Activated T-helper 17 cell treated with anti-CD3 and anti-CD28 coated beads, Interleukin-2, amount 50 U/mL, for 72 hours (primary cell): ENCODE measurements at regions not wholly inside any gene's neighbourhood (a gene's known extent, or its start where the extent isn't known, plus 50 kb on each side); places are given as distances from the start of the nearest gene placed in this dataset.
"Not testable (repeated sequence)": the region's sequence is repeated elsewhere in the genome, so short reads cannot be mapped to it uniquely, and the experiment has no call there.

Experiments
- ATAC-seq: fragments of 150-1000 bp; cut with Tn5 transposase; replicated peaks from 2 replicates; pipeline ENCODE4 v1.10.0; 2021; ENCODE audit warnings: mild to moderate bottlenecking, moderate library complexity
- H3K27ac Mint-ChIP-seq: one replicate; pipeline ENCODE4 v1.8.0; 2022; ENCODE audit warnings: mixed read lengths
- H3K27me3 Mint-ChIP-seq: one replicate; pipeline ENCODE4 v1.8.0; 2022; ENCODE audit warnings: mixed read lengths
- H3K36me3 Mint-ChIP-seq: one replicate; pipeline ENCODE4 v1.8.0; 2022; ENCODE audit warnings: low read depth, mild to moderate bottlenecking, mixed read lengths
- H3K4me1 Mint-ChIP-seq: one replicate; pipeline ENCODE4 v1.8.0; 2022; ENCODE audit warnings: mixed read lengths
- H3K4me3 Mint-ChIP-seq: one replicate; pipeline ENCODE4 v1.8.0; 2022; ENCODE audit warnings: mild to moderate bottlenecking, mixed read lengths
- H3K9me3 Mint-ChIP-seq: one replicate; pipeline ENCODE4 v1.8.0; 2022; ENCODE audit warnings: mixed read lengths

DNA sequence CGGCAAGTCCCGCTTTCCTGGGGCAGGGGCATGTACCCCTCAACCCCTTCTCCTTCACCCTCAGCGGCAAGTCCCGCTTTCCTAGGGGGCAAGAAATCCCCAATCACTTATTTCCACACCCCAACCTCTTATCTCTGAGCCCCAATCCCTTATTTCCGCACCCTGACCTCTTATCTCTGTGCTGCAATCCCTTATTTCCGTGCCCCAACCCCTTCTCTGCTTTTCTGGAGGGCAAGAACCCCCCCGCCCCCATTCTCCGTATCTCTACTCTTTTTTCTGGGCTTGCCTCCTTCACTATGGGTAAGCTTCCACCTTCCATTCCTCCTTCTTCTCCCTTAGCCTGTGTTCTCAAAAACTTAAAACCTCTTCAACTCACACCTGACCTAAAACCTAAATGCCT, 156.9 kb upstream of the CNOT2 start:
- H3K27me3 Mint-ChIP-seq, ATAC-seq, H3K4me1 Mint-ChIP-seq, H3K36me3 Mint-ChIP-seq, H3K9me3 Mint-ChIP-seq, H3K4me3 Mint-ChIP-seq, H3K27ac Mint-ChIP-seq: not testable (repeated sequence)

GRCh38 chr12:70091021-70091521, 152.2 kb upstream of the CNOT2 start:
- Mint-ChIP-seq H3K4me1 (no peaks in the 10 kb centered on the region), H3K36me3 (no peaks in the 10 kb centered on the region), H3K9me3 (no peaks in the 10 kb centered on the region), H3K4me3 (no peak overlapping the region), H3K27ac (no peak overlapping the region), H3K27me3 (no peaks in the 10 kb centered on the region)
- ATAC-seq = no peak

GRCh38 chr12:70094467-70094866, 148.8 kb upstream of the CNOT2 start:
- H3K4me1 Mint-ChIP-seq = no peaks in the 10 kb centered on the region
- H3K4me3 Mint-ChIP-seq = no peak overlapping the region
- no peaks in the 10 kb centered on the region for H3K27me3 Mint-ChIP-seq
- H3K36me3 Mint-ChIP-seq = no peaks in the 10 kb centered on the region
- H3K9me3 Mint-ChIP-seq = no peaks in the 10 kb centered on the region
- no peak for ATAC-seq
- no peak overlapping the region for H3K27ac Mint-ChIP-seq

DNA sequence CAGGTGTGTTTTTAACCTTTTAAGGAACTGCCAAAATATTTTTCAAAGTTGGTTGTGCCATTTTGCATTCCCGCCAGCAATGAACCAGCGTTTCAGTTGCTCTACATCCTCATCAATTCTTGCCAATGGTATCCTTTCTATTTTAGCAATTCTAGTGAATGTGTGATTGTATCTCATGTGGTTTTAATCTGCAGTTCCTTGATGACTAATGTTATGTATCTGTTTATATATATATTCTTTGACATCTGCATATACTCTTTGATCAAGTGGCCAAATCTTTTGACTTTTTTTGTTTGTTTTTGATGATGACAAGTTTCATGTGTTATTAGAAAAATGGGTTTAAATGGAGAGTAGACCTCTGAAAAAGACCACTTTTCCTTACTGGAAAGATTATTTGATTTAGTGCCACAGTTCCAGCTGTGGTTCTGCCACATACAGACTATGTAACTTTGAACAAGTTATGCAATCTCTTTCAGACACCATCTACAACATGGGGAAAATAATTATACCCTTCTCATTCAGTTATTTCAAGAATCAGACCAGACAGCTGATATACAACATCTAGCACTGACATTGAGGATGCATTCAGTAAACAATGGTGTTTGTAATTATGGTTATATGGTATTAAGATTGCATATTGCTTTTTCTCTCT, 146.3 kb upstream of the CNOT2 start:
- no peaks in the 10 kb centered on the region for H3K4me1 Mint-ChIP-seq
- H3K4me3 Mint-ChIP-seq = no peak overlapping the region
- no peaks in the 10 kb centered on the region for H3K27me3 Mint-ChIP-seq

GRCh38 chr12:70101064-70101463, 142.2 kb upstream of the CNOT2 start:
- no peak overlapping the region for H3K4me3 Mint-ChIP-seq
- no peaks in the 10 kb centered on the region for H3K9me3 Mint-ChIP-seq
- H3K27me3 Mint-ChIP-seq = no peaks in the 10 kb centered on the region
- ATAC-seq = no peak
- no peaks in the 10 kb centered on the region for H3K4me1 Mint-ChIP-seq
- no peak overlapping the region for H3K27ac Mint-ChIP-seq
- no peaks in the 10 kb centered on the region for H3K36me3 Mint-ChIP-seq

More for the DNA sequence above, 146.3 kb upstream of the CNOT2 start:
- Mint-ChIP-seq H3K27ac (no peak overlapping the region), H3K36me3 (no peaks in the 10 kb centered on the region), H3K9me3 (no peaks in the 10 kb centered on the region)
- no peak for ATAC-seq

DNA sequence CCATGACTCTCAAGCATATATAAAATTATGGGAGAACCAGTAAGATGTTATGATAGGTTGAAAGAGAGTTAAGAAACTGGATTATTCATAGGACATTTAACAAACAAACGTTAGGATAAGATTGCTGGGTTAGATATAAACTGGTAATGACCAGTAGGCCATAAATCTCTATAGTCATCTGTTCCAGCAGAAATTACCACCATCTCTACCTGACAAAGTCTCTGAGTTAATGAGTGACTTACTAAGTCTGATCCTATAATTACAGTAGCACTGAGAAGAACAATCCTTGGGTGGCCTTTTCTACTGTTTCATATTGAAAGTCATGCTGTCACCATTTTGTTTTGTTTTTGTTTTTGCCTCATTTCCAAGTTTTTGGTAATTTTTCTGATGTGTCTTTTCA, 136.9 kb upstream of the CNOT2 start:
- no peak for ATAC-seq
- no peaks in the 10 kb centered on the region for H3K4me1 Mint-ChIP-seq
- H3K4me3 Mint-ChIP-seq = no peak overlapping the region
- H3K9me3 Mint-ChIP-seq = peaks cover 9% of the 10 kb centered on the region
- no peaks in the 10 kb centered on the region for H3K27me3 Mint-ChIP-seq
- H3K36me3 Mint-ChIP-seq = no peaks in the 10 kb centered on the region
- no peak overlapping the region for H3K27ac Mint-ChIP-seq

DNA sequence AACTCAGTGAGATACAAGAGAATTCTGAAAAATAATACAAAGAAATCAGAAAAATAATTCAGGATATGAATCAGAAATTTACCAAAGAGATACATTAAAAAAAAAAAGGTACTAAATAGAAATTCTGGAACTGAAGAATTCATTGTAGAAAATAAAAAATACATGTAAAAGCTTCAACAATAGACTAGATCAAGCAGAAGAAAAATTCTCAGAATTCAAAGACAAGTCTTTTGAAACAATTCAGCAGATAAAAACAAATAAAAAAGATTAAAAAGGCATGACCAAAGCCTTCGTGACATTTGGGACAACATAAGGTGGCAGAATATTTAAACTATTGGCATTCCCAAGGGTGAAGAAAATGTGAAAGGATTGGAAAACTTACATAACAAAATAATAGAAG, 133.1 kb upstream of the CNOT2 start:
- H3K36me3 Mint-ChIP-seq = no peaks in the 10 kb centered on the region
- H3K4me3 Mint-ChIP-seq = no peak overlapping the region
- H3K27ac Mint-ChIP-seq = no peak overlapping the region
- H3K9me3 Mint-ChIP-seq = peaks cover 9% of the 10 kb centered on the region
- ATAC-seq = no peak
- no peaks in the 10 kb centered on the region for H3K27me3 Mint-ChIP-seq
- H3K4me1 Mint-ChIP-seq = no peaks in the 10 kb centered on the region

DNA sequence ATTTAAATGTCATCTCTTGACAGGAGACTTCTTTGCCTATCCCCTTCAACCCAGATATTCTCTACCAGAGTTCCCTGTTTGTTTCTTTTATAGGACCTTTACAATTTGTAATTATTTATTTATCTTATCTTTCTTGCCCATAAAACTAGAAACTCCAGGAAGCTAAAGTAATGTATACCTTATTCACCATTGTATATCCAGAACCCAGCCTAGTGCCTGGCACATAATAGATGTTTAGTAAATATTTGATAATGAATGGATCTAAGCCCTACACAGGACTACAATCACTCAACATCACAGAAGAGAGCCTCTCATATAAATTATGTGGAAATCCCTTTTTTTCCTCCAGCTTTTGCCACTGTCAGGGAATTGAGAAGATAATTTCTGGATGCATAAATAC, 125.6 kb upstream of the CNOT2 start:
- ATAC-seq = no peak
- Mint-ChIP-seq H3K36me3 (no peaks in the 10 kb centered on the region), H3K4me1 (no peaks in the 10 kb centered on the region), H3K4me3 (no peak overlapping the region), H3K27me3 (no peaks in the 10 kb centered on the region), H3K9me3 (no peaks in the 10 kb centered on the region), H3K27ac (no peak overlapping the region)

GRCh38 chr12:70120970-70121369, 122.3 kb upstream of the CNOT2 start:
- no peak overlapping the region for H3K4me3 Mint-ChIP-seq
- H3K36me3 Mint-ChIP-seq = no peaks in the 10 kb centered on the region
- H3K27ac Mint-ChIP-seq = no peak overlapping the region
- H3K27me3 Mint-ChIP-seq = no peaks in the 10 kb centered on the region
- no peak for ATAC-seq
- H3K9me3 Mint-ChIP-seq = no peaks in the 10 kb centered on the region
- H3K4me1 Mint-ChIP-seq = no peaks in the 10 kb centered on the region

- Mint-ChIP-seq H3K36me3 (no peaks in the 10 kb centered on the region), H3K27ac (no peak overlapping the region), H3K4me1 (no peaks in the 10 kb centered on the region), H3K27me3 (no peaks in the 10 kb centered on the region), H3K4me3 (no peak overlapping the region), H3K9me3 (no peaks in the 10 kb centered on the region)
- ATAC-seq = no peak
Measured at GRCh38 chr12:70121562-70121961, 121.7 kb upstream of the CNOT2 start.

DNA sequence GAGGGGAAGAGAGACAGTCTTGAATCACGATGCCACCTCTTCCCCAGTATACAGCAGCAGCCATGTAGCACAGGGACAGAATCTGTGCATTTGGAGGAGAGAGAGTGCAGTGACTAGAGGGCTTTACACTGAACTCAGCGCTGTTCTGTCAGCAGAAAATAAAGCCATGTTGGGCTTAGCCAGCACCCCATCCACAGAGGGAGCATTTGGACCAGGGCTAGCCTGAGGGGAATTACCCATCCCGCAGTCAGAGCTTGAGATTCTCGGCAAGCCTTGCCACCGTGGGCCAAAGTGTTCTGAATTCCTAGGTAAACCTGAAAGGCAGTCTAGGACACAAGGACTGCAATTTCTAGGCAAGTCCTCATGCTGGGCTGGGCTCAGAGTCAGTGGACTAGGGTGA, 120.4 kb upstream of the CNOT2 start:
- no peak overlapping the region for H3K27ac Mint-ChIP-seq
- no peak overlapping the region for H3K4me3 Mint-ChIP-seq
- no peaks in the 10 kb centered on the region for H3K27me3 Mint-ChIP-seq
- H3K4me1 Mint-ChIP-seq = no peaks in the 10 kb centered on the region
- no peaks in the 10 kb centered on the region for H3K36me3 Mint-ChIP-seq
- ATAC-seq = no peak
- no peaks in the 10 kb centered on the region for H3K9me3 Mint-ChIP-seq

GRCh38 chr12:70149013-70149412, 94.2 kb upstream of the CNOT2 start:
- no peak overlapping the region for H3K27ac Mint-ChIP-seq
- ATAC-seq = no peak
- peaks cover 4% of the 10 kb centered on the region for H3K9me3 Mint-ChIP-seq
- H3K36me3 Mint-ChIP-seq = no peaks in the 10 kb centered on the region
- H3K27me3 Mint-ChIP-seq = peaks cover 7% of the 10 kb centered on the region
- no peak overlapping the region for H3K4me3 Mint-ChIP-seq
- no peaks in the 10 kb centered on the region for H3K4me1 Mint-ChIP-seq

DNA sequence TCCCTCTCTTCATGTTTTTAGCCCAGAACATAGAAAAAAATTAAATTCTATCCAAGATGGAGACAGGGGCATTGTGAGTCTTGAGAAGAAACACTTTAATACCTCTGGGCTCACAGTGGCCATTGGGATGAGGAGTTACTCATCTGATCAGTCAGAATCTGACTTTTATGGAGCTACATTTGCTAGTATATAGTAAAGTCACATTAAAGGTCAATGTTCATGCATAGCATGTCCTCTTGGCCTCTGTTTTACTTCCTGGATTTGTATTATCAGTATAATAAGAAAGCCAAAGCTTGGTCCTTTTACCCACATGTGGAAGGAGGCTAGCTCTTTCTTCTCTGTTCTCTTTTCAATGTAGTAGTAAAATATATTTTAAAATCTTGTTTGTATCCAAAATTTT, 93.6 kb upstream of the CNOT2 start:
- Mint-ChIP-seq H3K4me3 (no peak overlapping the region), H3K36me3 (no peaks in the 10 kb centered on the region), H3K4me1 (no peaks in the 10 kb centered on the region), H3K27ac (no peak overlapping the region), H3K9me3 (peaks cover 4% of the 10 kb centered on the region), H3K27me3 (peaks cover 7% of the 10 kb centered on the region)
- ATAC-seq = no peak

- no peaks in the 10 kb centered on the region for H3K4me1 Mint-ChIP-seq
Measured at GRCh38 chr12:70150230-70150629, 93.0 kb upstream of the CNOT2 start.

DNA sequence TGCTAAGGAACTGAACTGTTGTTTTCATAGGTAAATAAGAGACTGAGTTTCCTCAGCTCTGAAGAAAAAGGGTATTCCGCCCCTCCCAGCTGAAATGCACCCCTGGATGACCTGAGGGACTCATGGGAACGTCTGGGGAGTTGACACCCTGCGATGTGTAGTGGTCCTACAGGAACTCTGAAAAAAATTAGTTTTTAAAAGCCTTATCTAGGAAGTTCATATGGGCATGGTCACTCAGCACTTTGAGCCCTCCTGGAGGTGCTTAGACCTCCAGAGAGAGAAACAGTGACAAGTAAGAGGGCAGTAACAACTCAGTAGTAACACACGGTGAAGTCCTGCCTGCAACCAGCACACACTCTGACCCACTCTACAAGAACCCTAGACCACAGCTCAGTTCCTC, 91.2 kb upstream of the CNOT2 start:
- Mint-ChIP-seq H3K4me3 (no peak overlapping the region), H3K27me3 (peaks cover 3% of the 10 kb centered on the region), H3K27ac (no peak overlapping the region)

More at GRCh38 chr12:70150230-70150629, 93.0 kb upstream of the CNOT2 start:
- Mint-ChIP-seq H3K27ac (no peak overlapping the region), H3K27me3 (peaks cover 7% of the 10 kb centered on the region), H3K36me3 (no peaks in the 10 kb centered on the region), H3K4me3 (no peak overlapping the region), H3K9me3 (peaks cover 4% of the 10 kb centered on the region)
- ATAC-seq = no peak

More for the DNA sequence above, 91.2 kb upstream of the CNOT2 start:
- no peak for ATAC-seq
- Mint-ChIP-seq H3K9me3 (peaks cover 4% of the 10 kb centered on the region), H3K36me3 (no peaks in the 10 kb centered on the region), H3K4me1 (no peaks in the 10 kb centered on the region)
